B cell (primary cell): ENCODE measurements at regions not wholly inside any gene's neighbourhood (a gene's known extent, or its start where the extent isn't known, plus 50 kb on each side); places are given as distances from the start of the nearest gene placed in this dataset.

Source experiments
- ATAC-seq: fragments of 200-7000 bp; cut with Tn5 transposase; one replicate; pipeline ENCODE4 v1.10.0; 2021; ENCODE audit warnings: low read depth, mild to moderate bottlenecking, moderate number of reproducible peaks, moderate library complexity
- CTCF ChIA-PET: fragments of 350-600 bp; sonication (Branson Sonifier 250); formaldehyde crosslinking; loops from one replicate; lab custom pipeline; 2021; ENCODE audit warnings: antibody characterized with exemption, inconsistent platforms; lab: Charles Lee
- POLR2A ChIA-PET: fragments of 350-600 bp; sonication (Branson Sonifier 250); formaldehyde crosslinking; loops from one replicate; lab custom pipeline; 2021; ENCODE audit warnings: antibody characterized with exemption; lab: Charles Lee
- DNase-seq: peaks from one replicate; pipeline ENCODE4 v3.0.0; 2013
- H2AFZ ChIP-seq: 2 replicates; pipeline ENCODE4 v1.6.1; 2012; ENCODE audit warnings: mild to moderate bottlenecking, low read depth, low read length; ENCODE audit not compliant: insufficient read depth, poor library complexity, severe bottlenecking
- H3K27ac ChIP-seq, 2 donors: 1 replicate in 1 of 2; 2 replicates in 1 of 2; pipeline ENCODE4 v1.5.1; 2012 to 2013; ENCODE audit warnings: low read length in 2 of 2, mild to moderate bottlenecking in 2 of 2, moderate library complexity in 1 of 2
- H3K27me3 ChIP-seq, 4 experiments: fragments of 200-600 bp in 1 of 4; sonication (generic) in 1 of 4; replicated peaks in 1 of 4; 1 replicate in 2 of 4; 2 replicates in 2 of 4; pipeline versions ENCODE4 v1.6.1 to v1.7.0; 2013 to 2016; ENCODE audit warnings: low read length in 3 of 4, mild to moderate bottlenecking in 2 of 4, mixed read lengths in 1 of 4, moderate library complexity in 1 of 4; ENCODE audit not compliant: insufficient read depth in 4 of 4, control insufficient read depth in 3 of 4; ENCODE audit errors: control extremely low read depth in 1 of 4
- H3K36me3 ChIP-seq, 2 experiments: replicated peaks in 1 of 2; 1 replicate in 1 of 2; 2 replicates in 1 of 2; pipeline versions ENCODE4 v1.6.1 to v1.7.1; 2013; ENCODE audit warnings: low read length in 1 of 2; ENCODE audit not compliant: insufficient read depth in 2 of 2, control insufficient read depth in 1 of 2; ENCODE audit errors: control extremely low read depth in 1 of 2, extremely low read depth in 1 of 2
- H3K4me1 ChIP-seq, 2 donors: fragments of 200-600 bp in 1 of 2; sonication (generic) in 1 of 2; 1 replicate in 1 of 2; 2 replicates in 1 of 2; pipeline versions ENCODE4 v1.5.1 to v1.6.1; 2013 to 2017; ENCODE audit warnings: low read length in 2 of 2; ENCODE audit not compliant: control insufficient read depth in 2 of 2, insufficient read depth in 2 of 2
- H3K4me2 ChIP-seq: replicated peaks from 2 replicates; pipeline ENCODE3; 2012; ENCODE audit warnings: mild to moderate bottlenecking, low read depth, low read length; ENCODE audit not compliant: poor library complexity, severe bottlenecking
- H3K4me3 ChIP-seq, 5 experiments: fragments of 200-600 bp in 1 of 5; sonication (generic) in 1 of 5; 1 replicate in 3 of 5; 2 replicates in 2 of 5; pipeline versions ENCODE4 v1.5.1 to v1.7.0; 2011 to 2016; ENCODE audit warnings: low read length in 4 of 5, mild to moderate bottlenecking in 4 of 5, low read depth in 2 of 5, control low read depth in 1 of 5, moderate library complexity in 1 of 5; ENCODE audit not compliant: insufficient read depth in 1 of 5; ENCODE audit errors: control extremely low read depth in 1 of 5, extremely low read depth in 1 of 5
- H3K79me2 ChIP-seq: fragments of 200-600 bp; sonication (generic); one replicate; pipeline ENCODE4 v1.6.0; 2016; ENCODE audit warnings: low read length; ENCODE audit not compliant: control insufficient read depth, insufficient read depth
- H3K9ac ChIP-seq: fragments of 200-600 bp; sonication (generic); 2 replicates; pipeline ENCODE4 v1.6.1; 2017; ENCODE audit warnings: mild to moderate bottlenecking, low read length, moderate library complexity
- H3K9me3 ChIP-seq, 3 donors: one replicate each; pipeline versions ENCODE4 v1.6.1 to v1.7.1; 2013; ENCODE audit warnings: low read length in 2 of 3; ENCODE audit not compliant: control insufficient read depth in 2 of 3, insufficient read depth in 1 of 3; ENCODE audit errors: control extremely low read depth in 1 of 3
- H4K20me1 ChIP-seq: 2 replicates; pipeline ENCODE4 v1.6.0; 2012; ENCODE audit warnings: mild to moderate bottlenecking, low read length; ENCODE audit not compliant: insufficient read depth, control insufficient read depth, poor library complexity, severe bottlenecking
- H3K27ac Mint-ChIP-seq: one replicate; pipeline ENCODE4 v1.8.0; 2021; ENCODE audit warnings: mixed read lengths
- H3K27me3 Mint-ChIP-seq: one replicate; pipeline ENCODE4 v1.8.0; 2021; ENCODE audit warnings: mixed read lengths
- H3K4me1 Mint-ChIP-seq: one replicate; pipeline ENCODE4 v1.8.0; 2021; ENCODE audit warnings: mixed read lengths
- H3K4me3 Mint-ChIP-seq: one replicate; pipeline ENCODE4 v1.8.0; 2021; ENCODE audit warnings: mixed read lengths
- H3K9me3 Mint-ChIP-seq: one replicate; pipeline ENCODE4 v1.8.0; 2022; ENCODE audit warnings: mixed read lengths; ENCODE audit not compliant: insufficient read depth
- EZH2 ChIP-seq: IDR thresholded peaks from 2 replicates; pipeline ENCODE4 v1.6.1; 2012; ENCODE audit warnings: borderline replicate concordance, low read depth, mild to moderate bottlenecking, moderate library complexity, low read length; ENCODE audit not compliant: insufficient read depth, poor library complexity, severe bottlenecking
- WGBS: methylation state at CpG from one replicate; pipeline ENCODE4 v1.1.5; 2013; ENCODE audit warnings: missing lambda C conversion rate; ENCODE audit not compliant: insufficient coverage; 5-methylcytosine and 5-hydroxymethylcytosine counted together
- intact Hi-C: fragments of 100-400 bp; cut with micrococcal nuclease; formaldehyde crosslinking; loops from one replicate; pipeline ENCODE4 v1.10.0; 2022
- TF ChIP-seq, protein P1 (sequence below): fragments of 200-600 bp; IDR thresholded peaks from one replicate; pipeline ENCODE4 v1.8.0; 2022; ENCODE audit warnings: antibody characterized with exemption, mild to moderate bottlenecking

DNA sequence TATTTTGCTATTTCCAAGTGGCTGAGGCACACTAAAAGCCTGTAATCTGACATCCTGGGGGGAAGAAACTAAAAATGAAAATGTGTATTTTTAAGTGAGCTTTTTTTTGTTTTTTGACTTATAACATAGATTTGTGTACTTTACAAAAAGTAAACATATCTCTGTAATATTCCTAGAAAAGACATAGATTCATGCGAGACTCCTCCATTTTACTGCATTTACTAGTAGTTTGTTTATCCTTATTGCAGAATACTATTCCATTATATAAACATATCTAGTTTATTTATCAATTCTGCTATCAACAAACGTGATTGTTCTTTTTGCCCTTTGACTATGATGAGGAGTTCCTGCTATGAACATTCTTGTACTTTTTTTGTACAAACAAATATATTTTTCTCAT is 67.8 kb upstream of the PLSCR5 start:
- Histone ChIP-seq H3K4me2 (no peak overlapping the region), H3K36me3 (no peaks in the 10 kb centered on the region), H3K4me1 (no peaks in the 10 kb centered on the region), H3K9ac (no peak overlapping the region), H3K9me3 (peaks cover 0 to 3% (median 0%) of the 10 kb centered on the region in 3 donors), H3K79me2 (no peaks in the 10 kb centered on the region), H4K20me1 (no peaks in the 10 kb centered on the region), H2AFZ (no peak overlapping the region), H3K27ac (no peak overlapping the region), H3K27me3 (no peaks in the 10 kb centered on the region), H3K4me3 (no peak overlapping the region)
- DNase-seq (no peak), ATAC-seq (no peak)
- H3K9me3 Mint-ChIP-seq = peaks cover 4% of the 10 kb centered on the region
- POLR2A ChIA-PET = no interaction called here
- no peaks in the 10 kb centered on the region for H3K4me1 Mint-ChIP-seq
- no peaks in the 10 kb centered on the region for H3K27me3 Mint-ChIP-seq
- no CpG with 5 or more reads among the region's 2 CpGs for WGBS
- no peak overlapping the region for H3K27ac Mint-ChIP-seq
- no peak for TF ChIP-seq EZH2
- TF ChIP-seq, protein P1, sequence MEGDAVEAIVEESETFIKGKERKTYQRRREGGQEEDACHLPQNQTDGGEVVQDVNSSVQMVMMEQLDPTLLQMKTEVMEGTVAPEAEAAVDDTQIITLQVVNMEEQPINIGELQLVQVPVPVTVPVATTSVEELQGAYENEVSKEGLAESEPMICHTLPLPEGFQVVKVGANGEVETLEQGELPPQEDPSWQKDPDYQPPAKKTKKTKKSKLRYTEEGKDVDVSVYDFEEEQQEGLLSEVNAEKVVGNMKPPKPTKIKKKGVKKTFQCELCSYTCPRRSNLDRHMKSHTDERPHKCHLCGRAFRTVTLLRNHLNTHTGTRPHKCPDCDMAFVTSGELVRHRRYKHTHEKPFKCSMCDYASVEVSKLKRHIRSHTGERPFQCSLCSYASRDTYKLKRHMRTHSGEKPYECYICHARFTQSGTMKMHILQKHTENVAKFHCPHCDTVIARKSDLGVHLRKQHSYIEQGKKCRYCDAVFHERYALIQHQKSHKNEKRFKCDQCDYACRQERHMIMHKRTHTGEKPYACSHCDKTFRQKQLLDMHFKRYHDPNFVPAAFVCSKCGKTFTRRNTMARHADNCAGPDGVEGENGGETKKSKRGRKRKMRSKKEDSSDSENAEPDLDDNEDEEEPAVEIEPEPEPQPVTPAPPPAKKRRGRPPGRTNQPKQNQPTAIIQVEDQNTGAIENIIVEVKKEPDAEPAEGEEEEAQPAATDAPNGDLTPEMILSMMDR = no peak
- intact Hi-C loops = loop anchor here (1.0 kb wide), 1 partner anchor 9 kb away; no protein-coding TSS in a partner anchor
- no peak overlapping the region for H3K4me3 Mint-ChIP-seq
- CTCF ChIA-PET = no interaction called here

DNA sequence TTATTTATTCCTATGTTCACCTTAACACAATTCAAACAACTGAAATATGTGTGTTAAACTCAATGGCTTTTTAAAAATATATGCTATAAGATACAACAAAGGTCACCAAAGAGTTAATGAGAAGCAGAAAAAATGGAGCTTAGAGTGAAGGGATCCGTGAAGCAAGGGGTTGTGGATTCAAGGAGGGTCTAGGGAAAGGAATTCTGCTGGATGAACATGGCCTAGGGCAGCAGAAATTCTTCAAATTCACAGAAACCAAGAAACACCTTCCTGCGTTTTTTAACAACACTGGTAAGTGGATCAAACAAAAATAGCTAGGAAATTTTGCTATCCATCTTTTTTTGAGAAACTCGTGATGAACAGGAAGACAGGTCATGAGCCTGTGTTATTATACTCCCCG is 59.3 kb upstream of the PLSCR5 start:
- ChIA-PET CTCF (no interaction called here), POLR2A (no interaction called here)
- no peaks in the 10 kb centered on the region for H3K79me2 ChIP-seq
- no peaks in the 10 kb centered on the region for H3K9me3 ChIP-seq
- H3K27me3 ChIP-seq = no peaks in the 10 kb centered on the region
- H3K4me1 Mint-ChIP-seq = no peaks in the 10 kb centered on the region
- no peaks in the 10 kb centered on the region for H3K9me3 Mint-ChIP-seq
- no peak overlapping the region for H3K4me3 Mint-ChIP-seq
- ATAC-seq (no peak), DNase-seq (no peak)
- no peak overlapping the region for H2AFZ ChIP-seq
- H3K9ac ChIP-seq = no peak overlapping the region
- no peaks in the 10 kb centered on the region for H4K20me1 ChIP-seq
- intact Hi-C loops = loop anchor here (1.0 kb wide), 1 partner anchor 9 kb away; no protein-coding TSS in a partner anchor
- H3K4me3 ChIP-seq = no peak overlapping the region
- H3K4me2 ChIP-seq = no peak overlapping the region
- H3K27me3 Mint-ChIP-seq = no peaks in the 10 kb centered on the region
- H3K27ac Mint-ChIP-seq = no peak overlapping the region
- no peak for TF ChIP-seq EZH2
- TF ChIP-seq, protein P1 = no peak
- no peak overlapping the region for H3K27ac ChIP-seq
- H3K36me3 ChIP-seq = no peaks in the 10 kb centered on the region
- no peaks in the 10 kb centered on the region for H3K4me1 ChIP-seq
- no CpG with 5 or more reads among the region's 4 CpGs for WGBS
